MCF 10A (cell line): ENCODE measurements at regions not wholly inside any gene's neighbourhood (a gene's known extent, or its start where the extent isn't known, plus 50 kb on each side); places are given as distances from the start of the nearest gene placed in this dataset.
"Not testable (repeated sequence)": the region's sequence is repeated elsewhere in the genome, so short reads cannot be mapped to it uniquely, and the experiment has no call there.

Experiments used
- BruUV-seq: library from RNA; stranded (reverse); fragments of 400-500 nt; replicated peaks from 2 replicates; lab custom pipeline; 2021; lab: Mats Ljungman, UMichigan
- CTCF ChIA-PET: fragments of 300-600 bp; sonication (Branson Sonifier 250); formaldehyde crosslinking; extraction: SDS; loops from one replicate; lab custom pipeline; 2021; ENCODE audit warnings: antibody characterized with exemption, inconsistent platforms; lab: Yijun Ruan, JAX
- POLR2A ChIA-PET: fragments of 300-600, 350-650 bp; sonication (Branson Sonifier 250); formaldehyde crosslinking; extraction: SDS; loops from one replicate; lab custom pipeline; 2020; ENCODE audit warnings: antibody characterized with exemption, inconsistent platforms; lab: Yijun Ruan, JAX
- DNase-seq: peaks from one replicate; pipeline ENCODE4 v3.0.0-alpha.2; 2018; ENCODE audit not compliant: unreplicated experiment
- H3K27ac Mint-ChIP-seq: one replicate; pipeline ENCODE4 v1.8.0; 2022; ENCODE audit warnings: mild to moderate bottlenecking, low read depth, mixed read lengths; ENCODE audit not compliant: unreplicated experiment
- H3K27me3 Mint-ChIP-seq: one replicate; pipeline ENCODE4 v1.8.0; 2022; ENCODE audit warnings: mixed read lengths; ENCODE audit not compliant: insufficient read depth, unreplicated experiment
- H3K36me3 Mint-ChIP-seq: one replicate; pipeline ENCODE4 v1.8.0; 2022; ENCODE audit warnings: mild to moderate bottlenecking, moderate library complexity, mixed read lengths; ENCODE audit not compliant: insufficient read depth, unreplicated experiment
- H3K4me1 Mint-ChIP-seq: one replicate; pipeline ENCODE4 v1.8.0; 2022; ENCODE audit warnings: mixed read lengths; ENCODE audit not compliant: insufficient read depth, unreplicated experiment
- H3K4me3 Mint-ChIP-seq: one replicate; pipeline ENCODE4 v1.8.0; 2022; ENCODE audit warnings: mild to moderate bottlenecking, moderate library complexity, mixed read lengths; ENCODE audit not compliant: unreplicated experiment
- H3K9me3 Mint-ChIP-seq: one replicate; pipeline ENCODE4 v1.8.0; 2022; ENCODE audit warnings: mixed read lengths; ENCODE audit not compliant: unreplicated experiment
- intact Hi-C: fragments of 100-400 bp; cut with micrococcal nuclease; formaldehyde crosslinking; loops from 2 replicates; pipeline ENCODE4 v1.14.1; 2022
- TF ChIP-seq, protein P1 (sequence below): fragments of 200-600 bp; IDR thresholded peaks from one replicate; pipeline ENCODE4 v1.8.0; 2022; ENCODE audit warnings: antibody characterized with exemption, mild to moderate bottlenecking; ENCODE audit not compliant: unreplicated experiment

DNA sequence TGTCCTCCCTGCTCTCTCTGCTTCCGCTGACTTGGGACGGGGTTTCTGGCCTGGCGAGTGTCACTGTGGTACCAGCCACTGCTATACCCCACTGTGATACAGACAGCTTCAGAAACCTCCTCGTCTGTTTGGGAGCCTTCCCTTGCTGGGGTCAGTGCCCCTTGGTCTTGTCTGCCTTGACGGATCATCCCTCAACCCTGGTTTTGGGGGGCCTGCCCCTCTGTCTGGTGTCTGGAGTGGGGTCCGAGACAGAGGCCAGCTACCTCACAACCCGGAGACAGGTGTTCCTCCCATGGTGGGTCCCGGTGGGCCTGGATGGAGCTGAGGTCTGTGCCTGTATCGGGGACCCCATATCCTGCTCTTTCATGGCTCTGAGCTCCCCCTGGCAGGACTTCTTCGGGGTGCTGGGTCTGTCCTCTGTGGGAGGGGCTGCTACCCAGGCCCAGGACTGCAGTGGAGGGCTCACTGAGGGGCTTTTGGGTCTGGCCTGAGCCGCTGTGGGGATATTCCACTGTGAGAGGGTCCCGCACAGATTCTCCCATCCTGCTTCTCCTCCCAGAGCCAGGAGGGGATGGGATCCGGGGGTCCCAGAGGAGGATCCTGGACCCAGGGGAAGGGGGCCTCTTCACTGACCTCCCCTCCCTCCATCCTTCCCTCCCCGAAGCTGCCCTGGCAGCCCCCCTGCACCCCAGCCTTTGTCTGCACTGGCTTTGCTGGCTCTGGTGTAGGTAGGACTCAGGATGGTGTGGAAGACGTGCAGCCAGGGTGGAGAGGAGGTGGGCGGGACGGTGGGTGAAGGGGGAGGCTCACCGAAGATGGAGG is 365.5 kb downstream of the TMEM121 start:
- no peak for DNase-seq
- ChIA-PET CTCF (no interaction called here), POLR2A (no interaction called here)
- Mint-ChIP-seq H3K27me3 (no peaks in the 10 kb centered on the region), H3K27ac (no peak overlapping the region), H3K36me3 (peaks cover 6% of the 10 kb centered on the region), H3K4me1 (no peaks in the 10 kb centered on the region), H3K9me3 (no peaks in the 10 kb centered on the region), H3K4me3 (no peak overlapping the region)
- BruUV-seq = no TSS peak
- intact Hi-C loops = no loop called here
- TF ChIP-seq, protein P1, sequence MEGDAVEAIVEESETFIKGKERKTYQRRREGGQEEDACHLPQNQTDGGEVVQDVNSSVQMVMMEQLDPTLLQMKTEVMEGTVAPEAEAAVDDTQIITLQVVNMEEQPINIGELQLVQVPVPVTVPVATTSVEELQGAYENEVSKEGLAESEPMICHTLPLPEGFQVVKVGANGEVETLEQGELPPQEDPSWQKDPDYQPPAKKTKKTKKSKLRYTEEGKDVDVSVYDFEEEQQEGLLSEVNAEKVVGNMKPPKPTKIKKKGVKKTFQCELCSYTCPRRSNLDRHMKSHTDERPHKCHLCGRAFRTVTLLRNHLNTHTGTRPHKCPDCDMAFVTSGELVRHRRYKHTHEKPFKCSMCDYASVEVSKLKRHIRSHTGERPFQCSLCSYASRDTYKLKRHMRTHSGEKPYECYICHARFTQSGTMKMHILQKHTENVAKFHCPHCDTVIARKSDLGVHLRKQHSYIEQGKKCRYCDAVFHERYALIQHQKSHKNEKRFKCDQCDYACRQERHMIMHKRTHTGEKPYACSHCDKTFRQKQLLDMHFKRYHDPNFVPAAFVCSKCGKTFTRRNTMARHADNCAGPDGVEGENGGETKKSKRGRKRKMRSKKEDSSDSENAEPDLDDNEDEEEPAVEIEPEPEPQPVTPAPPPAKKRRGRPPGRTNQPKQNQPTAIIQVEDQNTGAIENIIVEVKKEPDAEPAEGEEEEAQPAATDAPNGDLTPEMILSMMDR = no peak

DNA sequence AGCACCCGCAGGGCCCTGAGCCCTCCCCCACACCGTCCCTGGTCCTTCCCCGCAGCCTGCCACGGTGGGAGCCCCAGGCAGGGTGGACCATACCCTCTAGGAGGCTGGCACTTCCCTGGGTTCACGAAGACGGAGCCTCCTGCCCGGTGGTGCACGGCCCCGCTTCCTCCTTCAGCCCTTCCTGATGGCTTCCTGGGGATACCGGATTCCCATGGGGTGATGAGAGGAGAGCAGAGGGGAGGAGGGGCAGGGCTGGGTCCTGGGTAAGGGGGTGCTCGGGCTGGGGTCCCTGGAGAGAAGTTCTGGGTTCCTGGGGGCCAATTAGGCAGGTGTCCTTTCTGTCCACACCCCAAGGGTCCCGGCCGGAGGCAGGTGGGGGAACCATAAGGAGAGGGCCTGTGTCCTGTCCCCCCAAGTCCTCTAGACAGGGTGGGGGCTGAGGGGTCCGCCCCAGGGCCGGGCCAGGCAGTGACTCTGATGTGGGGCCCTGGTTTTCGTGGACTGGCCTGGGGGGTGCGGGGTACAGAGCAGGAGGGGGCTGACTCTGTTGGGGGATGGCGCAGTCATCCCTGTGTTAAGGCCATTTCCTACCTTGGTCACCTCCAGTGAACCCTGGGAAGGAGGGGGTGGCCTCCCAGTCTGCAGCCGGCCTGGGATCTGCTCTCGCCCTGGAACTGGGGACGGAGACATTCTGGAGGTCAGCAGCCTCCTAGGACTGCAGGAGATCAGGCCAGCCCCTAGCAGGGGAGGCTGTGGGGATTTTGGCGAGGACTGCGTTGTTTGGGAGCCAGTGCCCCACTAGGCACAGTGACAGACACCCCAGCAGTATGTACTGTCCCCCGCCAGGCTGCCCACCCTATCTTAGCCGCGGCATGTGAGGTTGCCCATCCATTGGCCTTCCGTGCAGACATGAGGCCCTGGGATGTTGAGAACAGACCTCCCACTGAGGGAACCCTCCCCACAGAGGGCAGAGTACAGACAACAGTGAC is 366.4 kb downstream of the TMEM121 start:
- H3K4me1 Mint-ChIP-seq, H3K4me3 Mint-ChIP-seq, H3K9me3 Mint-ChIP-seq, BruUV-seq, intact Hi-C loops, H3K36me3 Mint-ChIP-seq, DNase-seq, POLR2A ChIA-PET, H3K27me3 Mint-ChIP-seq, H3K27ac Mint-ChIP-seq: not testable (repeated sequence)
- CTCF ChIA-PET = interaction anchor here (0.7 kb wide), 1 partner anchor 86 kb away, joined by 3 read pairs; no protein-coding TSS in a partner anchor

DNA sequence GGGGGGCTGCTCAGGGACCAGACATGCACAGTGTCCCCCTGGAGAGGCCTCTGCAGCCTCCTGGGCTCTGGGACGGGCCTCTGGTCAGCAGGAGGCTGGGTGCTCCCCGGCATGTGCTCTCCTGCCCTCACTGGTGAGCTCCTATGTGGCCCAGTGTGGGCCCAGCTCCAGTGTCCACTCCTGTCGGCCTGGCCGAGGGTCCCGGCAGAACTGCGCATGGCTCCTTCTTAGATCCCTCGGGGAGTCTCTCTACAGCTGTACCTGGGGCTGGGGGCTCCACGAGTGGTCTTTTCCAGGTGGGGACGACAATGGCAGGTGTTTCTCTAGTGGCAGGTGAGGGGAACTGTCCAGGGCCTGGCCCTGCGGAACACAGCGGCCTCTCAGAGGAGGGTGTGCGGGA is 367.3 kb downstream of the TMEM121 start:
- POLR2A ChIA-PET, H3K27ac Mint-ChIP-seq, H3K9me3 Mint-ChIP-seq, DNase-seq, H3K4me3 Mint-ChIP-seq, H3K36me3 Mint-ChIP-seq, H3K4me1 Mint-ChIP-seq, BruUV-seq, H3K27me3 Mint-ChIP-seq, intact Hi-C loops: not testable (repeated sequence)
- CTCF ChIA-PET = interaction anchor here (0.7 kb wide), 1 partner anchor 85 kb away, joined by 3 read pairs; no protein-coding TSS in a partner anchor

DNA sequence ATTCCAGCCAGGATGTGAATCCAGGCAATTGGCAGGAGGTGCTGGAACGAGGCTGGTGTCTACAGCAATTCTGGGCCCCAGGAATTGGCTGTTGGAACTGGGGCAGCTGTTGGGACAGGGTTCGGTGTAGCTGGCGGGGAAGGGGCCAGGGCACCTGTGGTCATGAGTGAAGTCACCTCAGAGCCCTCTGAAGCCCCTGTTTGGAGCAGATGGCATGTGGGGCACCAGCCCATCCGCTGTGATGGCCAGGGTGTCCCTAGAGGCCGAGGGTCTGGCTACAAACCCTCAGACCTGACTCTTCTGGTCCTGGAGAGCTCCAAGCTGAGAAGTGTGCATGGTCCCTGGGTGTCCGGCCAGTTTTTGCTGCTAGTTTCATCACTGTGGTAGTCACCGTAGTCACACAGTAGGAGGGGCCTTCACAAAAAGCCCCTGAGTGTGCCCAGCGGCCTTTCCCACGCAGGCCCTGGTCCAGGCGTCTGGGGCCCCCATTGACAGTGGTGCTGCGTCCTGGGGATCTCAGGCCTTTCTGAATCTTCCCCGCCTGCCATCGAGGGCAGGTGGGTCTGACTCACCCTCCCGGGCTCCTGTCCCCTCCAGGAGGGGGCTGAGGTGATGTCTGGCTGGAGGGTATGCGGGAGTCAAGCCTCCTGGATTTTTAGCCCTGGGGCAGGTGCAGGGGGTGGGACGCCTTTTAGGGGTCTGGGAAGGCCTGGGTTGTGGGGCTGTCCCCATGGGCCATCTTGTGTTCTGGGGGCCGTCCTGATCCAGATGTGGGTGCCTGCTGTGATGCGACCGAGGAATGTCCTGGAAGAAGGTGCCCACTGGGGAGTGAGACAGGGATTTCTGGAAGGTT is 368.0 kb downstream of the TMEM121 start:
- intact Hi-C loops = no loop called here
- Mint-ChIP-seq H3K4me3 (no peak overlapping the region), H3K9me3 (no peaks in the 10 kb centered on the region), H3K27me3 (no peaks in the 10 kb centered on the region), H3K4me1 (no peaks in the 10 kb centered on the region), H3K36me3 (peaks cover 4% of the 10 kb centered on the region), H3K27ac (no peak overlapping the region)
- ChIA-PET CTCF (no interaction called here), POLR2A (no interaction called here)
- TF ChIP-seq, protein P1 = no peak
- DNase-seq = no peak
- no TSS peak for BruUV-seq
